ENCODE measurements at regions not wholly inside any gene's neighbourhood (a gene's known extent, or its start where the extent isn't known, plus 50 kb on each side); places are given as distances from the start of the nearest gene placed in this dataset.

DNA sequence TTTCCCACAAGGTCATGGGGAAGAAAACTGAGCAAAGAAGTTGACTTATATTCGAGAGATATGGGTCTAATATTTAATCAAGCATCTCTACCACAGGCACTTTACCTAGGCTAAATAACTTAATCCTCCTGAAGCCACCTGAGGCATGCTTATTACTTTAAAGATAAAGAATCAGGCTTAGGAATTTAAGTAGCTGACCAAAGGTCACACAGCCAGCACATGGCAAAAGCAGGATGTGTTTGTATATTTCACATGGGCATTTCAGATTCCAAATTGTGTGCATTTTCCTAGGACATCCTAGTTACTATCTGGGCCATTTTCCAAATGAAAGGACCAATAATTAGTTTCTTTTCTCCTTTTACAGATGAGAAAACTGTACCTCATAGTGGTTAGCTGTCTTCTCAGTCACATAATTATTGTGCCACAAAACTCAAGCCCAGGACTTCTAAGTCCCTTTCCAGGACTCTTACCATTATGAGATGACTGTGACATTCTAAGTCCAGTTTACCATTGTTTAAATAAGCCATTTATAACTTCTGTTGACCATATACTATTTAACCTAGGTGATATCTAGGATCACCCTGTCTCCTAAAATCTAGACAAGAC, 112.1 kb upstream of the ZC3H12C start:
- no peak for DNase-seq

- no peak for DNase-seq
Measured at GRCh38 chr11:109983358-109983757, 109.8 kb upstream of the ZC3H12C start.

DNA sequence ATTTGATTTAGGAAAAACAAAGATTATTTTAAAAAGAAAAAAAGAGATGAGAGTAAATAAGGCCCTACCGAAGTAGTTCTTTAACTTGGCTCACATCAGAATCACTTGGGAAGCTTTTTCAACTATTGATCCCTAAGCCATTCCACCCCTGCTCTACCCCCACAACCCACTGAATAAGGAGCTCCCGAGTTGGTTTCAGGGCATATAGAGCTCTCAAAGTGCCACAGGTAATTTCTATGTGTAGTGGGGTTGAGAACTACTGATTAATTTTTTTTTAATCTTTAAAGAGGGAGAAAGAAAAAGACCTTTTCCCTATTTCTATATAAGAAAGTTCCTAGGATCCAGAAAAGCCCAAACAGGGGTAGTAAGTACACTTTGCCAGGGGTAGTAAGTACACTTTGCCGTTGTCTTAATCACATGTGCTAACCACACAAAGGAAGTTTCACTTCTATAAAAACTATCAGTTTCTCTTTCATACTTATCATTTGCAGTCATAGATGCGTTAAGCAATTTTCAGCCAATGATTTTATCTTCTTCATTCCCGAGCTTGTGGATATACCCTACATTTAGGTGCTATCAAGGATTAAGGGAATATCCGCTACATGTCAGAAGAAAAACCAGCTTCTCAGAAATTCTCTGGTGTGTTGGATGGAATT, 108.4 kb upstream of the ZC3H12C start:
- no peak for DNase-seq

DNA sequence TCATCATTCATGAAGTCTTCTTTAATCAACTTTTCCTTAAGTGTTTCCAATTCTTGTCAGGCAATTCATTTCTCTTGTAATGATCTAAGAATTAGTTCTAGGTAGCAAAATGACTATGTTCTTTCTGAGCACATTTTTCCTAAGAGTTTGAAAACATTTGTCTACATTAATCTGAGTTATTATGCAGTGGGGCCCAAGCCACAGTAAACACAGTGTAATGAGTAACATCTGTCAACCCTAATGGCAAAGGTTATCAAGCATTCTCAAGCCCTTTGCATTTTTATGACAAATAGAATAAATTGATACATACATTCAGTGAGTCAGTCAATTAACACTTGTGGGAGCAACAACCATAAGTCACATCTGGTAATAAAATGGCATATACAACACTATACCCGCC, 106.7 kb upstream of the ZC3H12C start:
- DNase-seq: no peak

DNA sequence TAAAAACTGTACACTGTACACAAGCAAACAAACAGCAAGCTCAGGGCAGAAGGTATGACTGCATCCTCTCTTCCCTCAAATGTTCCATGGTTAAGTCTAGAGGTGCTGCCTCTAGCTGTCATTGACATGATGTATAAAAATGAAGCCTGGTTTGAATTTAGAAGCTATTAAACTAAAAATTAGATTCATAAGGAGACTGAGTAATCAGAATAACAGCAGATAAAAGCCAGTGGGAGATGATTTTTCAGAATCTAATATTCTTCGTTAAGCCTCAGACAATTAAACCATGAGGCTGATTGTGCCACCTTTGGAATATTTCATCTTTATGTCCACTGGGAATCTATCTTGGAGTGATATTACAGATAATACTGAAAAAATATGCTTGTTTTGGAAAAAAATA, 101.4 kb upstream of the ZC3H12C start:
- DNase-seq: no peak

DNA sequence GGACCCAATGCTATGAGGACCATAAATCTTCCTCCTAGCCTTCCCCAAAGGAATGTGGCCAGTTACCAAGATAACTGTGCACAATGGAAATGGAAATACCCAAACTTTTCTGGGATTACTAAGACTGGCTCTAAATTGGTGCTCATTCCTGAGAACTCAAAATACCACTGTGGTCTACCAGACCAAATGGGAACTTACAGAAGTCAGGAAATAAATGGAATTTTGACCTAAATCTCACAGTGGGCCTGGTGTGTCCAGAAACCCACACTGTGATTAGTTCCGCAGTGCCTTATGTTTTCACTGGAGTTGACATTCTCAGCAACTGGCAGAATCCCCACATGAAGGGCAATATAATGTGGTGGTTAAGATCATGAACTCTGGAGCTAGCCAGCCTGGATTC, 99.4 kb upstream of the ZC3H12C start:
- DNase-seq: no peak

- no peak for DNase-seq
Measured at GRCh38 chr11:109994907-109995306, 98.3 kb upstream of the ZC3H12C start.

DNA sequence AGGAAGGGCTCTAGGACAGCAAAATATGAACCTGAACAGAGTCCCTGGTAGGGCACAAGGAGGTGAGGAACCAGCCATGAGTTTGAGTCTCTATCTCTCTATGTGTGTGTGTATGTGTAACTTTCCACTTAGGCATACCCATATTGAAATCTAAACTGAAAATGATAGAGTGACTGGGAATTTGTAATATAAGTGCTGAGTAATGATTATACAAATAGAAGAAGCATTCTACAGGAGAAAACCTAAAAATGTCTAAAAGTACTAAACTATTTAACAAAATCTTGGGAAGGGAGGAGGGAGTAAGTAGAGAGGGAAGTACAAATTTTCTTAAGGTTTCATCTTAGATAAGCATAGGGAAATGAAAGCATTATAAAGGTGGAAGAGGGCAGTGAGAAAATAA, 97.1 kb upstream of the ZC3H12C start:
- no peak for DNase-seq

GRCh38 chr11:109998921-109999320, 94.3 kb upstream of the ZC3H12C start:
- no peak for DNase-seq

DNA sequence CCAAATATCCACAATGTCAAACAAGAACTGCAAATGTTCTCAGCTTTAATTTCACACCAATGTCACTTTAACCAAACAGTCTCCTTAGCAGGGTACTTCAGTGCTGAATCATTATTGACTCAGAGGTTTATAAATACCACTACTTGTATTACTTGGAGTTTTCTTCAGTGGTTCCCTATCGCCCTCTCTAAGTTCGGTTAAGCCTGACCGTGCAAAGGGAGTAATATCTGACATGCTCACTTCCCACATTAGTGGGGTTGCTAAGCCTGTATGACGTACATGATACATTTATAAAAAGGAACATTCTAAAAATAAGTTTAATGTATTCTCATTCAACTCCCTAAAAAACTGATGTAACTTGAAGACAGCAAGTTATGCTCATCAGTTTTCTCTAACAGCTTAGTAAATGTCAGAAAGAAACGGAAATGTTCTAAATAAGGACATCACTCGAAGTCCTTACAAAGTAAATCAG, 93.1 kb upstream of the ZC3H12C start:
- no peak for DNase-seq

- DNase-seq: no peak
Measured at GRCh38 chr11:110000850-110001249, 92.3 kb upstream of the ZC3H12C start.

GRCh38 chr11:110003426-110003825, 89.8 kb upstream of the ZC3H12C start:
- no peak for DNase-seq

GRCh38 chr11:110011595-110011994, 81.6 kb upstream of the ZC3H12C start:
- DNase-seq: no peak

- no peak for DNase-seq
Measured at GRCh38 chr11:110015695-110016094, 77.5 kb upstream of the ZC3H12C start.

- no peak for DNase-seq
Measured at GRCh38 chr11:110019675-110020074, 73.5 kb upstream of the ZC3H12C start.

DNA sequence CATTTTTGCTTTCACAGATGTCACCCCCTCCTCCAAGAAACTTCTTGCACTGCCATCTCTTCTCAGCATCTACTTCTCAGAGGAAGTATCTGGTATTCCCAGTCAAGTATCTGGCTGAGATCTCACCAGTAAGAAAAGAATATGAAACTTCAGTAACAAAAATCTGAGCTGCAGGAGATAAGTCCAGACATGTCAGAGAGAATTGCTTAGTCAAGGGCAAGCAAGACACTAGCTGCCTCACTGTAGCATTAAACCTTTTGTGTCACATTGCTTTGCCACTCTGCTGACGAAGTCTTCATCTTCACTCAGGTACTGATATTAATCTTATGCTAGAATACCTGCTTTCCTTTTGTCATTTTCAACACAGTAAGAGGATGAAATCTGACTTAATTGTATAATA, 70.6 kb upstream of the ZC3H12C start:
- DNase-seq: no peak

- no peak for DNase-seq
Measured at GRCh38 chr11:110023711-110024110, 69.5 kb upstream of the ZC3H12C start.

DNA sequence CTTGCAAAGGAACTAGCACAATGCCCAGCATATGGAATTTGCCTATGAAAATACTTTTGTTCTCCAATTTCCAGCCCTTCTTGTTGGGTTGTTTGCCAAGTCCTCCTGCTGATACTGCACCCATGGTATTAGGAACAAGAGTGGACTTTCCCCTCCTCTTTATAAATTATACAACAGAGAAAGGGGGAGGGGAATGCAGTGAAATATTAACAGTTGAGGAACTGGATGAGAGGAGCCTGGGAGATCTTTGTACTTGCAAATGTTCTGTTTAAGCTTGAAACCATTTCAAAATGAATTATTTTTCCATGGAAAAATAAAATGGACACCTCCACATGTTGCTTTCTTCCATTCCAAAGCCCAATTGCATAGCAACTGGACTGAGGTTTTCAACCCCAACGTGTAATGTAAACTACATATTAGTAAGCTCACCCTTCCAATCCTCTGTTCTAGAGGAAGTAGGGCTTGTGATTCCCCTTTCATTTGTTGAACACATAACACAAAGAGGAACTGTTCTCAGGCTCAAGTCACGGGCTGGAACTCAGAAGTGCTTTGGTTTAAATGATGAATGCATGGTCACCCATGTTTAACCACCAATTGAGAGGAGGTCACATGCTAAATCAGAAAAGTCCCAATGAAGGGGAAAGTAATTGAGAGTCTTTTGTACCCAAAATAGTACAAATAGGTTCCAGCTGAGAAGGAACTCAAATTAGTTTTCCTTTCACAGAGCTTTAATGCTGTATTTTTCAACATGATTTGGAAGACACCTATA, 66.2 kb upstream of the ZC3H12C start:
- DNase-seq: no peak

- DNase-seq: no peak
Measured at GRCh38 chr11:110027627-110028371, 65.4 kb upstream of the ZC3H12C start.

DNA sequence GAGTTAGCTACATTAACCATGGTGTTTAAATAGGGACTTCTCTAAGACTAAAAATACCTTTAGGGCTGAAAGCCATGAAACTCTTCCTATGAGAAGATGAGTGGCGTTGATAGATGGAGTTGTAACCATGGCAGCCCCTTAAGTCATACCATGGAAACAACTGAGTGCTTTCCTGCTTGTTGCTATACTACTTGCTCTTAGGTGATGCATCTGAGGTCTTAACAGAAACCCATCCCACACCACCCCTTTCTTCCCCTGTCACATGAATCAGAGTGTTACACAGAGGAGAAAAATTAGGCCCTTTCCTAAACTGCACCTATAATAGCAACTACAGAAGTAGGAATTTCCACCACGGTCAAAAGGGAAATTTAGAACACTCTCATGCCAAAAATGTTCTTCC, 64.3 kb upstream of the ZC3H12C start:
- DNase-seq: no peak

DNA sequence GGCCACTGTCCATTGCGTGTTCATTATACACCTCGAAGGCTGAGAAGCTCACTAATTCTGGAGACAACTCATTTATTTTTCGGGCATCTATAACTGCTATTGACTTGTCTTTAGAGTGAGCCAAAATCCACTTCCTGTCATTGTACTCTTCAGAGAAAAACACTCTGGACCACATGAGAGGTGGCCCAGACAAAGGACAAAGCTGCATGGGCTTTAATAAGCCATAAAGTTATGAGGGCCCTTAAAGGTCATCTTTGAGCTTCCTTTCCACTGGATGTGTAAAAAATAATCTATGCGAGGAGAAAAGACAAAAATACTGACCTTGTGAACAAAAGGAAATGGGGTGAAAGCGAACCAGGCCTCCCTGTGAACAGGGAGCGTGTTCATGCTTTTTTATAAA, 63.5 kb upstream of the ZC3H12C start:
- DNase-seq: no peak

DNA sequence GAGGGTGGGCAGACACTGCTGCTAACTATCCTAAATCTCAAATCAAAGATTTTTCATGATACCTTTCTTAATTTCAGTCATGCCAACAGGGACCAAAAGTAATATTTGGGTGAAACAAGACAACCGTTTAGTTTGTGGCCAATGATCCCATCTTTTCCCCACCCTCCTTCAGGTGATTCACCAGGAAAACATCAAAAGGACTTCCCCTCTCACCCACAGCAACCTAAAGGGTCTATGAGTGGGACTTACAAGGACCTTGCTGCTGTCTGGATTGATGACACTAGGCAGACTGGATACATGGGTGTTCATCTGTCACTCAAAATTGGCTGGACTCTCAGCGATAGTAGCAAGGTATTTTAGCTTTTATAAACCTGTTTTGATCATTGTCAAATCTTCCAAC, 62.0 kb upstream of the ZC3H12C start:
- no peak for DNase-seq

GRCh38 chr11:110032259-110032658, 60.9 kb upstream of the ZC3H12C start:
- DNase-seq: no peak
